ENCODE measurements at regions not wholly inside any gene's neighbourhood (a gene's known extent, or its start where the extent isn't known, plus 50 kb on each side); places are given as distances from the start of the nearest gene placed in this dataset.

DNA sequence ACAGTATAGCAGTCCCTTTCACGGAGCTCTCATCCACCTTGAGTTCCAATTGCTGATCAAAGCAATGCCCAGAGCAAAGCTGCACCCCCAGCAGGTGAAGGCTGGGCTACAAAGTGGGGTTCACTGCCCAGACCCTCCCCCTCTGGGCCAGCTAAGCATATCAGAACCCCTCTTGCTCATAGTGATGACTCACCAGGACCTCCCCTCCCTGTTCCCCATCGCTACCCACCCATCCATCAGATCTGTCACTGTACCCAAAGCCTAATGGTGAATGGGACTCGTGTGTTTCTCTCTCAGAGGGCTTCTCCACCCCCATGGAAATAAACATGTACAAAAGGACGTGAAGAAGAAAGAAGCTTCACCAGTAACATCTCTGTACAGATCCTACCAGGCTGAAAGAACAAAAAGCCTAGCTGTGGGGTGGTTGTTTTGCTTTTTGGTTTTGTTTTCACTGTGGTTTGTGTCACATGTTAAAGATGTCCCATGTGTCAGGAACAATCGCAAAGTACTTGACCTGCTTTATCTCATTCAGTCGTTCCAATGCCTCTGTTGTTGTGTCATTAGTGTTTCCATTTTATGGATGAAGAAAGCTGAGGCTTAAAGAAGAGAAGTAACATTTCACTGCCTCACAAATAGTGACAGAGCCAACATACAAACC, 518.5 kb downstream of the CD83 start:
- TF ChIP-seq, protein P1, sequence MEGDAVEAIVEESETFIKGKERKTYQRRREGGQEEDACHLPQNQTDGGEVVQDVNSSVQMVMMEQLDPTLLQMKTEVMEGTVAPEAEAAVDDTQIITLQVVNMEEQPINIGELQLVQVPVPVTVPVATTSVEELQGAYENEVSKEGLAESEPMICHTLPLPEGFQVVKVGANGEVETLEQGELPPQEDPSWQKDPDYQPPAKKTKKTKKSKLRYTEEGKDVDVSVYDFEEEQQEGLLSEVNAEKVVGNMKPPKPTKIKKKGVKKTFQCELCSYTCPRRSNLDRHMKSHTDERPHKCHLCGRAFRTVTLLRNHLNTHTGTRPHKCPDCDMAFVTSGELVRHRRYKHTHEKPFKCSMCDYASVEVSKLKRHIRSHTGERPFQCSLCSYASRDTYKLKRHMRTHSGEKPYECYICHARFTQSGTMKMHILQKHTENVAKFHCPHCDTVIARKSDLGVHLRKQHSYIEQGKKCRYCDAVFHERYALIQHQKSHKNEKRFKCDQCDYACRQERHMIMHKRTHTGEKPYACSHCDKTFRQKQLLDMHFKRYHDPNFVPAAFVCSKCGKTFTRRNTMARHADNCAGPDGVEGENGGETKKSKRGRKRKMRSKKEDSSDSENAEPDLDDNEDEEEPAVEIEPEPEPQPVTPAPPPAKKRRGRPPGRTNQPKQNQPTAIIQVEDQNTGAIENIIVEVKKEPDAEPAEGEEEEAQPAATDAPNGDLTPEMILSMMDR (IDR thresholded peaks at IDR 0.05; ENCODE audit: borderline replicate concordance), result no peak
- no peak for DNase-seq
- Histone ChIP-seq H3K9me3 (replicated peaks) (no peaks in the 10 kb centered on the region), H3K4me3 (no peak overlapping the region), H3K27ac (replicated peaks) (no peak overlapping the region), H3K4me1 (peaks cover 40% of the 10 kb centered on the region), H3K27me3 (ENCODE audit: low read depth) (no peaks in the 10 kb centered on the region), H3K36me3 (no peaks in the 10 kb centered on the region)
- intact Hi-C loops (cut with micrococcal nuclease), result no loop called here

- Histone ChIP-seq H3K36me3 (no peaks in the 10 kb centered on the region), H3K4me3 (peak overlapping the region; percentile 54), H3K4me1 (peaks cover 43% of the 10 kb centered on the region), H3K27ac (replicated peaks) (peak overlapping the region; percentile 87), H3K27me3 (ENCODE audit: low read depth) (no peaks in the 10 kb centered on the region), H3K9me3 (replicated peaks) (no peaks in the 10 kb centered on the region)
- TF ChIP-seq, protein P1 (IDR thresholded peaks at IDR 0.05; ENCODE audit: borderline replicate concordance), result no peak
- intact Hi-C loops (cut with micrococcal nuclease), result no loop called here
- DNase-seq, result no peak
Measured at GRCh38 chr6:14638435-14638905, 520.9 kb downstream of the CD83 start.

DNA sequence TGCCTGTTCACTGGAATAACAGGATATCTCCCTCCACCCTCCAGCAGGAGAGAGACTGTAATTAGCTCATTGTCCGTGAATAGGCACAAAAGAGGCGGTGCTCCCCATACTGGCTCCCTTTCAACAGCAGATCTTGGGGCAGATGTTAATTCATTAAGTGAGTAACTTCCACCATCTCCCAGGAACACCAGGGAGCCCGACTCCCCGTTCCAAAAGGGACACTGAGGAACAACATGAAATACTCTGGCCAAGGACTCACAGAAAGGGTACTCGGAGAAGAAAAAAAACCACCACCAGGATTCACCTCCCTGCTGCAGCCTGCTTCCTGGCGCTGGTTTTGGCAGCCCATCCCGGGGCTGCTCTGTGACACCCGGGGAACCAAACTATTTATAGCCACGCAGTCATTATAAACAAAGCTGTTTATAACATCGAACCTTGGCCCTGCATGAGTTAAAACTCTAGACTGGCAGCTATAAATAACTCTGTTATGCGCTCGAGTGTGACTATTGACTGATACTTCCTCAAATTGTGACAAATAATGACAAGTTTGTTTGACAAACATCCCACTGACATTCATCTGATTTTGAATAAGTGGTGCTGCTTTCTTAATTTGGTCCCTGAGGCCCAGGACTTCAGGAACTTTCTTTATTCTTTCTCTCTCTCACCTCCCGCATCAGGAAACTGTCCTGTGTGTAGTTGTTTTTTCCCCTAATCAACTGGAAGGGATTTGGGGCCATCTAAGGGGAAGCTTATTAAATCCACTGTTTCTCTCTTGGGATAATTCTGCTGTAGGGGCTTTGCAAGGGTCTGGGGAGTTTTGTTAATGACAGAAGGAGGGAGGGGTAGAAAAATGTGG, 521.6 kb downstream of the CD83 start:
- peak overlapping the region; percentile 87 for H3K27ac ChIP-seq (replicated peaks)
- no peaks in the 10 kb centered on the region for H3K9me3 ChIP-seq (replicated peaks)
- no peaks in the 10 kb centered on the region for H3K36me3 ChIP-seq
- H3K4me3 ChIP-seq, result peak overlapping the region; percentile 54
- H3K4me1 ChIP-seq, result peaks cover 43% of the 10 kb centered on the region
- TF ChIP-seq, protein P1 (IDR thresholded peaks at IDR 0.05; ENCODE audit: borderline replicate concordance), result peak; percentile 45
- intact Hi-C loops (cut with micrococcal nuclease), result no loop called here
- no peaks in the 10 kb centered on the region for H3K27me3 ChIP-seq (ENCODE audit: low read depth)
- DNase-seq, result peak; percentile 52

DNA sequence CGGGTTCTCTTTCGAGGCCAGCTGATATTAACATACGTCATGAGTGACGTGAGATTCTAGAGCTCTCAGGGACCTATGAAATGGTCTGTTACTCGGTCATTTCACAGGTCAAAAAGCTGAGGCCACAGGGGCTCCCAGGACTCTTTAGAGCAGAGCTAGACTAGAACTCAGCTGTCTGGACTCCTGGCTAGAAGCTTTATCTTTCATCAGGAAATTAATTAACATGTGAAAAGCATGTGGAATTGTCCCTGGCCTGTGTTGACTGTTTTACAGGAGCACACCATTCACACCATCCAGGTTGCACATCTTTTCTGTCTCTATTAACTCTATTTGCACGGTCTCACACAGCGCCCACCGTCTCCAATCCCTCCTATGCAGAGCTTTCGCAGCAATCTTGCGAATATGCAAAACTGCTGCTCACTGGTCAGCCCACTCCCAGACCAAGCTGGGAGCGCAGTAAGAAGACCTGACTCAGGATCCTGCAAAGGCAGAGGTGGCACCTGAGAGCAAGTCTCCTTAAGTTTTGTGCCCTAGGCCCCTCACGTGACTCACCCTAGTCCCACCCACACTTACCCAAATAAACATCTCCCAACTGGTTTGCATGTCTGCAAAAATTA, 522.5 kb downstream of the CD83 start:
- no peaks in the 10 kb centered on the region for H3K36me3 ChIP-seq
- H3K4me1 ChIP-seq, result peaks cover 43% of the 10 kb centered on the region
- no peaks in the 10 kb centered on the region for H3K9me3 ChIP-seq (replicated peaks)
- intact Hi-C loops (cut with micrococcal nuclease), result no loop called here
- H3K4me3 ChIP-seq, result no peak overlapping the region
- DNase-seq, result no peak
- TF ChIP-seq, protein P1 (IDR thresholded peaks at IDR 0.05; ENCODE audit: borderline replicate concordance), result no peak
- peak overlapping the region; percentile 87 for H3K27ac ChIP-seq (replicated peaks)
- no peaks in the 10 kb centered on the region for H3K27me3 ChIP-seq (ENCODE audit: low read depth)

- Histone ChIP-seq H3K4me3 (no peak overlapping the region), H3K4me1 (peaks cover 43% of the 10 kb centered on the region), H3K36me3 (no peaks in the 10 kb centered on the region), H3K27me3 (ENCODE audit: low read depth) (no peaks in the 10 kb centered on the region), H3K27ac (replicated peaks) (peak overlapping the region; percentile 14), H3K9me3 (replicated peaks) (no peaks in the 10 kb centered on the region)
- TF ChIP-seq, protein P1 (IDR thresholded peaks at IDR 0.05; ENCODE audit: borderline replicate concordance), result no peak
- DNase-seq, result no peak
- intact Hi-C loops (cut with micrococcal nuclease), result no loop called here
Measured at GRCh38 chr6:14640631-14641030, 523.1 kb downstream of the CD83 start.
